H9 (cell line): ENCODE measurements at regions not wholly inside any gene's neighbourhood (a gene's known extent, or its start where the extent isn't known, plus 50 kb on each side); places are given as distances from the start of the nearest gene placed in this dataset.

ENCODE experiments used
- DNase-seq: peaks from one replicate; pipeline ENCODE4 v3.0.0-alpha.2; 2017
- H2AFZ ChIP-seq: one replicate; pipeline ENCODE4 v1.6.1; 2013; ENCODE audit warnings: mild to moderate bottlenecking, low read length, control low read depth, moderate library complexity
- H2AK5ac ChIP-seq: 2 replicates; pipeline ENCODE4 v1.6.1; 2013; ENCODE audit warnings: low read length, control low read depth, mixed read lengths; ENCODE audit not compliant: insufficient read length
- H2BK120ac ChIP-seq: one replicate; pipeline ENCODE4 v1.6.1; 2013; ENCODE audit warnings: low read depth, mild to moderate bottlenecking, low read length, control low read depth, inconsistent platforms; ENCODE audit not compliant: poor library complexity, severe bottlenecking
- H2BK12ac ChIP-seq: 2 replicates; pipeline ENCODE4 v1.6.1; 2013; ENCODE audit warnings: low read length, control low read depth, mixed read lengths, low read depth; ENCODE audit not compliant: insufficient read length
- H2BK15ac ChIP-seq: 2 replicates; pipeline ENCODE4 v1.6.1; 2013; ENCODE audit warnings: low read depth, low read length, control low read depth
- H2BK20ac ChIP-seq: one replicate; pipeline ENCODE4 v1.6.1; 2013; ENCODE audit warnings: low read depth, mild to moderate bottlenecking, low read length, control low read depth, inconsistent platforms; ENCODE audit not compliant: poor library complexity, severe bottlenecking
- H2BK5ac ChIP-seq: 2 replicates; pipeline ENCODE4 v1.6.1; 2013; ENCODE audit warnings: low read length, control low read depth, mixed read lengths; ENCODE audit not compliant: insufficient read length
- H3K14ac ChIP-seq: 2 replicates; pipeline ENCODE4 v1.6.1; 2013; ENCODE audit warnings: low read length, control low read depth; ENCODE audit not compliant: insufficient read depth
- H3K18ac ChIP-seq: 2 replicates; pipeline ENCODE4 v1.6.1; 2013; ENCODE audit warnings: low read depth, mild to moderate bottlenecking, mixed read lengths, low read length, control low read depth; ENCODE audit not compliant: insufficient read length
- H3K23ac ChIP-seq: 2 replicates; pipeline ENCODE4 v1.6.1; 2013; ENCODE audit warnings: low read length, control low read depth, mixed read lengths, low read depth; ENCODE audit not compliant: insufficient read length
- H3K23me2 ChIP-seq: 2 replicates; pipeline ENCODE4 v1.6.1; 2013; ENCODE audit warnings: low read depth, mild to moderate bottlenecking, mixed read lengths, low read length, control low read depth; ENCODE audit not compliant: insufficient read length, poor library complexity, severe bottlenecking
- H3K27ac ChIP-seq: 2 replicates; pipeline ENCODE4 v1.5.1; 2013; ENCODE audit warnings: low read length, control low read depth, mixed read lengths, low read depth; ENCODE audit not compliant: insufficient read length
- H3K27me3 ChIP-seq: 2 replicates; pipeline ENCODE4 v1.6.1; 2013; ENCODE audit warnings: low read length, control low read depth, inconsistent platforms; ENCODE audit not compliant: insufficient read depth
- H3K4ac ChIP-seq: 2 replicates; pipeline ENCODE4 v1.6.1; 2013; ENCODE audit warnings: low read depth, mild to moderate bottlenecking, control low read depth, inconsistent platforms, low read length, moderate library complexity
- H3K4me1 ChIP-seq: 2 replicates; pipeline ENCODE4 v1.6.1; 2013; ENCODE audit warnings: low read length, control low read depth, inconsistent platforms; ENCODE audit not compliant: insufficient read depth
- H3K4me2 ChIP-seq: 2 replicates; pipeline ENCODE4 v1.6.1; 2013; ENCODE audit warnings: low read length, control low read depth, mixed read lengths; ENCODE audit not compliant: insufficient read length, insufficient read depth
- H3K56ac ChIP-seq: 2 replicates; pipeline ENCODE4 v1.6.1; 2013; ENCODE audit warnings: low read depth, mild to moderate bottlenecking, mixed read lengths, low read length, control low read depth; ENCODE audit not compliant: insufficient read length
- H3K79me1 ChIP-seq: 2 replicates; pipeline ENCODE4 v1.6.1; 2013; ENCODE audit warnings: low read depth, mild to moderate bottlenecking, moderate library complexity, low read length, control low read depth, inconsistent platforms; ENCODE audit not compliant: insufficient read depth, poor library complexity, severe bottlenecking
- H3K79me2 ChIP-seq: 2 replicates; pipeline ENCODE4 v1.6.1; 2013; ENCODE audit warnings: low read length, control low read depth, inconsistent platforms; ENCODE audit not compliant: insufficient read depth
- H3K9ac ChIP-seq: 2 replicates; pipeline ENCODE4 v1.6.1; 2013; ENCODE audit warnings: low read length, control low read depth, mixed read lengths; ENCODE audit not compliant: insufficient read length; ENCODE audit errors: extremely low read depth
- H3K9me3 ChIP-seq: one replicate; pipeline ENCODE4 v1.6.1; 2013; ENCODE audit warnings: low read depth, low read length, inconsistent platforms; ENCODE audit not compliant: control insufficient read depth
- H3T11ph ChIP-seq: one replicate; pipeline ENCODE4 v1.6.1; 2013; ENCODE audit warnings: mild to moderate bottlenecking, low read length, control low read depth, inconsistent platforms
- H4K20me1 ChIP-seq: one replicate; pipeline ENCODE4 v1.6.1; 2013; ENCODE audit not compliant: control insufficient read depth, insufficient read length, insufficient read depth
- H4K5ac ChIP-seq: 2 replicates; pipeline ENCODE4 v1.6.1; 2013; ENCODE audit warnings: low read depth, mild to moderate bottlenecking, mixed read lengths, low read length, control low read depth; ENCODE audit not compliant: insufficient read length
- H4K8ac ChIP-seq: replicated peaks from 2 replicates; pipeline ENCODE4 v1.6.1; 2013; ENCODE audit warnings: low read length, control low read depth, mixed read lengths, low read depth; ENCODE audit not compliant: insufficient read length
- H4K91ac ChIP-seq: 2 replicates; pipeline ENCODE4 v1.6.1; 2013; ENCODE audit warnings: low read depth, mild to moderate bottlenecking, moderate library complexity, mixed read lengths, low read length, control low read depth; ENCODE audit not compliant: insufficient read length
- H3K27ac Mint-ChIP-seq, 3 experiments: 2 replicates in 2 of 3; 3 replicates in 1 of 3; pipeline ENCODE4 v1.8.0; 2020 to 2021; ENCODE audit warnings: mixed read lengths in 3 of 3, mild to moderate bottlenecking in 1 of 3, moderate library complexity in 1 of 3
- H3K27me3 Mint-ChIP-seq: 2 replicates; pipeline ENCODE4 v1.8.0; 2021; ENCODE audit warnings: low read depth, mild to moderate bottlenecking, moderate library complexity, mixed read lengths
- H3K36me3 Mint-ChIP-seq, 3 experiments: 2 replicates in 2 of 3; 3 replicates in 1 of 3; pipeline ENCODE4 v1.8.0; 2020 to 2021; ENCODE audit warnings: low read depth in 3 of 3, mixed read lengths in 3 of 3; ENCODE audit not compliant: insufficient read depth in 1 of 3
- H3K4me1 Mint-ChIP-seq, 2 experiments: 2 replicates each; pipeline ENCODE4 v1.8.0; 2020; ENCODE audit warnings: mixed read lengths in 2 of 2
- H3K4me3 Mint-ChIP-seq, 2 experiments: 2 replicates in 1 of 2; 3 replicates in 1 of 2; pipeline ENCODE4 v1.8.0; 2020 to 2021; ENCODE audit warnings: mild to moderate bottlenecking in 2 of 2, mixed read lengths in 2 of 2, moderate library complexity in 1 of 2
- H3K9me3 Mint-ChIP-seq, 2 experiments: 2 replicates in 1 of 2; 3 replicates in 1 of 2; pipeline ENCODE4 v1.8.0; 2020; ENCODE audit warnings: mild to moderate bottlenecking in 2 of 2, mixed read lengths in 2 of 2, moderate library complexity in 1 of 2
- CTCF ChIP-seq: fragments of 200-600 bp; sonication (generic); conservative IDR thresholded peaks from 3 replicates; pipeline ENCODE4 v1.8.0; 2021; ENCODE audit warnings: antibody characterized with exemption, mild to moderate bottlenecking
- WGBS: extraction: QIAGEN DNeasy Blood & Tissue Kit; methylation state at CpG from one replicate; pipeline ENCODE4 v1.1.7; 2013; ENCODE audit warnings: missing lambda C conversion rate, low lambda C conversion rate, mixed read lengths; ENCODE audit not compliant: insufficient read length; ENCODE audit errors: extremely low coverage; 5-methylcytosine and 5-hydroxymethylcytosine counted together

- Histone ChIP-seq H3K79me1 (no peaks in the 10 kb centered on the region), H2AK5ac (no peak overlapping the region), H4K91ac (no peak overlapping the region), H3K9ac (no peak overlapping the region), H2BK15ac (no peak overlapping the region), H3K9me3 (no peaks in the 10 kb centered on the region), H3T11ph (no peak overlapping the region), H3K23me2 (no peaks in the 10 kb centered on the region), H2BK12ac (no peak overlapping the region), H3K27ac (no peak overlapping the region), H3K27me3 (no peaks in the 10 kb centered on the region), H2AFZ (no peak overlapping the region), H4K5ac (no peak overlapping the region), H3K4me1 (no peaks in the 10 kb centered on the region), H2BK5ac (no peak overlapping the region), H3K23ac (no peak overlapping the region), H3K14ac (no peak overlapping the region), H2BK20ac (no peak overlapping the region), H4K20me1 (no peaks in the 10 kb centered on the region), H3K18ac (no peak overlapping the region), H3K79me2 (no peaks in the 10 kb centered on the region), H3K4ac (no peak overlapping the region), H4K8ac (no peak overlapping the region), H2BK120ac (no peak overlapping the region), H3K4me2 (no peak overlapping the region), H3K56ac (no peak overlapping the region)
- Mint-ChIP-seq H3K4me3 (no peak overlapping the region), H3K27me3 (no peaks in the 10 kb centered on the region), H3K9me3 (no peaks in the 10 kb centered on the region; a peak in 1 of 5 replicates), H3K4me1 (0 out of 4 replicates have a peak, but pooled peaks cover 0 to 5% of the 10 kb centered on the region in 2 experiments), H3K36me3 (no peaks in the 10 kb centered on the region), H3K27ac (peak overlapping the region in 1 of 3 experiments; percentile 79; a peak in 2 of 7 replicates)
- no peak for TF ChIP-seq CTCF
- no CpG with 5 or more reads among the region's 5 CpGs for WGBS
- DNase-seq = no peak
Measured at GRCh38 chr18:75966431-75966830, 528.6 kb downstream of the ZNF516 start.
